Sigmoid colon (tissue), 6 donors: ENCODE measurements at regions not wholly inside any gene's neighbourhood (a gene's known extent, or its start where the extent isn't known, plus 50 kb on each side); places are given as distances from the start of the nearest gene placed in this dataset.
"Not testable (repeated sequence)": the region's sequence is repeated elsewhere in the genome, so short reads cannot be mapped to it uniquely, and the experiment has no call there.

Experiments
- DNase-seq: peaks from one replicate; pipeline ENCODE4 v3.0.0-alpha.2; 2019
- H3K27ac ChIP-seq, 4 donors: fragments of 200-600 bp; sonication (generic); one replicate each; pipeline ENCODE4 v1.5.1; 2016 to 2019; ENCODE audit warnings: mild to moderate bottlenecking in 1 of 4
- H3K27me3 ChIP-seq, 3 donors: fragments of 200-600 bp; sonication (generic); one replicate each; pipeline ENCODE4 v1.5.1; 2019; ENCODE audit warnings: mild to moderate bottlenecking in 1 of 3
- H3K36me3 ChIP-seq, 4 donors: fragments of 200-600 bp; sonication (generic); one replicate each; pipeline ENCODE4 v1.5.1; 2016 to 2019
- H3K4me1 ChIP-seq, 4 donors: fragments of 200-600 bp; sonication (generic); one replicate each; pipeline ENCODE4 v1.5.1; 2017 to 2019
- H3K4me3 ChIP-seq, 4 donors: fragments of 200-600 bp; sonication (generic); one replicate each; pipeline ENCODE4 v1.5.1; 2017 to 2019; ENCODE audit warnings: mild to moderate bottlenecking in 2 of 4, moderate library complexity in 1 of 4
- H3K9me3 ChIP-seq, 4 donors: fragments of 200-600 bp in 3 of 4; sonication (generic) in 3 of 4; one replicate each; pipeline versions ENCODE4 v1.5.1 to v1.6.1; 2013 to 2019
- CTCF ChIP-seq, 4 experiments: fragments of 450-650 bp in 3 of 4; fragments of 200-600 bp in 1 of 4; IDR thresholded peaks; one replicate each; pipeline ENCODE4 v1.5.1; 2016 to 2019; ENCODE audit warnings: antibody characterized with exemption in 4 of 4, mild to moderate bottlenecking in 3 of 4, moderate library complexity in 2 of 4
- EP300 ChIP-seq, 4 donors: sonication (generic); formaldehyde crosslinking; IDR thresholded peaks; one replicate each; pipeline ENCODE4 v1.6.1; 2017; ENCODE audit warnings: antibody characterized with exemption in 4 of 4
- POLR2A ChIP-seq, 2 donors: fragments of 450-650 bp; IDR thresholded peaks; one replicate each; pipeline ENCODE4 v1.6.1; 2016; ENCODE audit warnings: antibody characterized with exemption in 2 of 2, mild to moderate bottlenecking in 2 of 2, moderate library complexity in 2 of 2
- POLR2AphosphoS5 ChIP-seq, 4 donors: sonication (generic); formaldehyde crosslinking; IDR thresholded peaks; one replicate each; pipeline ENCODE4 v1.6.1; 2017; ENCODE audit warnings: antibody characterized with exemption in 4 of 4
- WGBS, 2 donors: extraction: QIAGEN DNeasy Blood & Tissue Kit; methylation state at CpG; one replicate each; pipeline ENCODE4 v1.1.7; 2013; 5-methylcytosine and 5-hydroxymethylcytosine counted together
- intact Hi-C: fragments of 100-400 bp; cut with DNase I; formaldehyde crosslinking; loops from one replicate; pipeline ENCODE4 v1.15.1; 2023
- donor health status: healthy with polysubstance abuse.
- donor health status: healthy.

DNA sequence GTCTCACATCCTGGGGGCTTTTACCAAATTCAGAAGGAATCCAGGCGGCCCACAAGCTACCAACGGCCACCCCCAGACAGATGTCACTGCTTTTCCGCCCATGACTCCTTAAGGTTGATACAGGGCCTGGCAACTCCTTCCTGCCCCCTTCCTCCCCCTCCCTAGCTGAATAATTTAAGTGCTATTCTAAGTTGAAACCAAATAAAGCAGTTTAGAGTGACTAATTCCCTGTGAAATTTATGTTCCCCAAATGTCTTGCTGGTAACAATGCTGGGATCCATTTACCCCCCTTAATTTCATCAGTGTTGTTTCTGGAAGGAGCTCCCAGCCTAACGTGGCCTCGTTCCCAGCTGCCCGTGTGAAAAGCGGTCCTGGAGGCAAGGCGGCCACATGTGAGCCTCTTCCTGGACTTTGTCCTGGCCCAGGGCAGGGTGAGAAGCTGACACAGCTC, 109.6 kb downstream of the TMEM130 start:
- TF ChIP-seq EP300 (IDR thresholded peaks at IDR 0.05) (no peak), POLR2AphosphoS5 (IDR thresholded peaks at IDR 0.05) (no peak), POLR2A (IDR thresholded peaks at IDR 0.05) (no peak), CTCF (IDR thresholded peaks at IDR 0.05) (no peak)
- no peaks in the 10 kb centered on the region for H3K36me3 ChIP-seq
- H3K27ac ChIP-seq = no peak overlapping the region
- H3K9me3 ChIP-seq = no peaks in the 10 kb centered on the region
- WGBS, 2 donors = 45 to 61% methylated on average over 8 of the region's 8 CpGs
- peaks cover 0 to 22% (median 0%) of the 10 kb centered on the region in 3 donors for H3K27me3 ChIP-seq
- no peak for DNase-seq
- no peak overlapping the region for H3K4me3 ChIP-seq
- no peaks in the 10 kb centered on the region for H3K4me1 ChIP-seq
- intact Hi-C loops = no loop called here

GRCh38 chr7:98761225-98761624, 108.6 kb downstream of the TMEM130 start:
- 72 to 86% methylated on average over 1 of the region's 1 CpG for whole genome bisulfite sequencing, 2 donors
- H3K4me1 ChIP-seq = no peaks in the 10 kb centered on the region
- no peak overlapping the region for H3K27ac ChIP-seq
- intact Hi-C loops = no loop called here
- DNase-seq = no peak
- H3K36me3 ChIP-seq = no peaks in the 10 kb centered on the region
- H3K27me3 ChIP-seq = peaks cover 0 to 17% (median 0%) of the 10 kb centered on the region in 3 donors
- H3K4me3 ChIP-seq = no peak overlapping the region
- no peaks in the 10 kb centered on the region for H3K9me3 ChIP-seq
- no peak for TF ChIP-seq EP300 (IDR thresholded peaks at IDR 0.05)
- TF ChIP-seq POLR2AphosphoS5 (IDR thresholded peaks at IDR 0.05) = no peak
- no peak for TF ChIP-seq CTCF (IDR thresholded peaks at IDR 0.05)
- TF ChIP-seq POLR2A (IDR thresholded peaks at IDR 0.05) = no peak

DNA sequence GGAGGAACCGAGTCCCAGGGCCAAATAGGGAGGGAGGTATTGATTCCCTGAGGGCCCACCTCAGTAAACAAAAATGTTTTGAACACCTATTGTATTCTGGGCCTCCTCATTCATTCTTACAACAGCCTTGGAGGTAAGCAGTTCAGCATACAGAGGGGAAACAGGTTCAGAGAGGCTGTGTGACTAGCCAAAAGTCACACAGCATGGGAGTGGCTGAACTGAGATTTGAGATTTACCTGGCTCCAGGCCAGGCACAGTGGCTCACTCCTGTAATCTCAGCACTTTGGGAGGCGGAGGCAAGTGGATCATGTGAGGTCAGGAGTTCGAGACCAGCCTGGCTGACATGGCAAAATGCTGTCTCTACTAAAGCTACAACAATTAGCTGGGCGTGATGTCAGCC, 107.2 kb downstream of the TMEM130 start:
- Histone ChIP-seq H3K36me3 (no peaks in the 10 kb centered on the region), H3K4me3 (no peak overlapping the region), H3K27ac (no peak overlapping the region), H3K9me3 (no peaks in the 10 kb centered on the region), H3K4me1 (no peaks in the 10 kb centered on the region), H3K27me3 (peaks cover 0 to 9% (median 0%) of the 10 kb centered on the region in 3 donors)
- TF ChIP-seq CTCF (IDR thresholded peaks at IDR 0.05) (no peak), POLR2AphosphoS5 (IDR thresholded peaks at IDR 0.05) (no peak), POLR2A (IDR thresholded peaks at IDR 0.05) (no peak), EP300 (IDR thresholded peaks at IDR 0.05) (no peak)
- DNase-seq = no peak
- 54 to 74% methylated on average over 4 of the region's 4 CpGs for WGBS, 2 donors
- intact Hi-C loops = no loop called here

GRCh38 chr7:98763441-98763840, 106.4 kb downstream of the TMEM130 start:
- TF ChIP-seq EP300 (IDR thresholded peaks at IDR 0.05) = no peak
- no peak for TF ChIP-seq CTCF (IDR thresholded peaks at IDR 0.05)
- TF ChIP-seq POLR2AphosphoS5 (IDR thresholded peaks at IDR 0.05) = no peak
- TF ChIP-seq POLR2A (IDR thresholded peaks at IDR 0.05) = no peak
- Histone ChIP-seq H3K27me3 (peaks cover 0 to 9% (median 0%) of the 10 kb centered on the region in 3 donors), H3K27ac (no peak overlapping the region), H3K36me3 (no peaks in the 10 kb centered on the region), H3K4me1 (no peaks in the 10 kb centered on the region), H3K4me3 (no peak overlapping the region), H3K9me3 (no peaks in the 10 kb centered on the region)
- 48 to 57% methylated on average over 8 of the region's 8 CpGs for WGBS, 2 donors
- DNase-seq = no peak
- intact Hi-C loops = no loop called here

DNA sequence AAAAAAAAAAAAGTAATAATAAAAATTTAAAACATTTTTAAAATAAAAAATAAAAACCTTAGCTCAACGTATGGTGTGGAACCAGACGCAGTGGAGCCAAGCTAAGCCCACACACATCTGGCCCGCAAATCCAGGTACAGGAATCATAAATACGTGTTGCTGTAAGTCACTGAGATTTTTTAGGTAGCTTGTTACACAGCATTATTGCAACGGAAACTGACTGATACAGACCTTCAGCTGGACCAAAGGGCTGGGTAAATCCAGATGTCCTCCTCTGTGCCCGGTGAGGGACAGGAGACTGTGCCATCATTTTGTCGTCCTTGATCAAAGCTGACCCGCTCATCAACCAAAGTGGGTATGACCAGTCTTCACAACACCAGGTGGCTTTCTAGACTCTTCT, 104.9 kb downstream of the TMEM130 start:
- 75 to 90% methylated on average over 8 of the region's 8 CpGs for WGBS, 2 donors
- TF ChIP-seq POLR2A (IDR thresholded peaks at IDR 0.05) = no peak
- no peak for TF ChIP-seq CTCF (IDR thresholded peaks at IDR 0.05)
- no peak for TF ChIP-seq EP300 (IDR thresholded peaks at IDR 0.05)
- no peak for TF ChIP-seq POLR2AphosphoS5 (IDR thresholded peaks at IDR 0.05)
- Histone ChIP-seq H3K9me3 (no peaks in the 10 kb centered on the region), H3K36me3 (no peaks in the 10 kb centered on the region), H3K27me3 (peaks cover 0 to 9% (median 0%) of the 10 kb centered on the region in 3 donors), H3K27ac (no peak overlapping the region), H3K4me3 (no peak overlapping the region), H3K4me1 (no peaks in the 10 kb centered on the region)
- no peak for DNase-seq
- intact Hi-C loops = no loop called here

DNA sequence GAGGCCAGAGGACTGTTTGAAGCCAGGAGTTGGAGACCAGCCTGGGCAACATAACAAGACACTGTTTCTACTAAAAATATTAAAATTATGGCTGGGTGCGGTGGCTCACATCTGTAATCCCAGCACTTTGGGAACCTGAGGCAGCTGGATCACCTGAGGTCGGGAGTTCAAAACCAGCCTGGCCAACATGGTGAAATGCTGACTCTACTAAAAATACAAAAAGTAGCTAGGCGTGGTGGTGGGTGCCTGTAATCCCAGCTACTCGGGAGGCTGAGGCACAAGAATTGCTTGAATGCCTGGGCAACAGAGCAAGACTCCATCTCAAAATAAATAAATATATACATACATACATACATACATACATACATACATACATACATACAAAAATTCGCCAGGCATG, 99.7 kb downstream of the TMEM130 start:
- H3K27ac ChIP-seq, H3K36me3 ChIP-seq, H3K4me3 ChIP-seq, H3K9me3 ChIP-seq, H3K4me1 ChIP-seq, H3K27me3 ChIP-seq, intact Hi-C loops, DNase-seq: not testable (repeated sequence)
- WGBS, 2 donors = 86 to 90% methylated on average over 5 of the region's 5 CpGs
